GM12874 (cell line): ENCODE measurements at regions not wholly inside any gene's neighbourhood (a gene's known extent, or its start where the extent isn't known, plus 50 kb on each side); places are given as distances from the start of the nearest gene placed in this dataset.

Experiments used
- TF ChIP-seq, protein P1 (sequence below): IDR thresholded peaks from 2 replicates; pipeline ENCODE4 v1.5.1; 2011; ENCODE audit warnings: low read depth, mild to moderate bottlenecking, control low read depth, low read length, moderate library complexity; ENCODE audit not compliant: insufficient read depth

DNA sequence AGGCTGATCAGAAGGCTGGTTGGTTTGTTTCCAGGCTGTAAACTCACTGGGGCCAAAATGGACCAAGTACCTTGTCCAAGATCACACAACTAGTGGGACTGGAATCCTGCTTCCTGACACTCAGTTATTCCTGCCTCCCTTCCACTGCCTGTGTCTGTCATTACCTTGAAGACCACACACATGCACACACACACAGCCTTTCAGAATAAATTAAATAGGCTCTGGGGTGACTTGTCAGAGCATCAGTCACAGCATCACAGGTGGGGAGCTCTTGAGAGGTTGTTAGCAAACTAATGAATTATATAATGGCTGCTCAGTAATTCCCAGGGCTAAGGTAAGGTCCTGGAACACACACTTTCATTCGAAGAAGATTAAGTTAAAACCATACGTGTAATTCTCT is 231.8 kb downstream of the UACA start:
- TF ChIP-seq, protein P1, sequence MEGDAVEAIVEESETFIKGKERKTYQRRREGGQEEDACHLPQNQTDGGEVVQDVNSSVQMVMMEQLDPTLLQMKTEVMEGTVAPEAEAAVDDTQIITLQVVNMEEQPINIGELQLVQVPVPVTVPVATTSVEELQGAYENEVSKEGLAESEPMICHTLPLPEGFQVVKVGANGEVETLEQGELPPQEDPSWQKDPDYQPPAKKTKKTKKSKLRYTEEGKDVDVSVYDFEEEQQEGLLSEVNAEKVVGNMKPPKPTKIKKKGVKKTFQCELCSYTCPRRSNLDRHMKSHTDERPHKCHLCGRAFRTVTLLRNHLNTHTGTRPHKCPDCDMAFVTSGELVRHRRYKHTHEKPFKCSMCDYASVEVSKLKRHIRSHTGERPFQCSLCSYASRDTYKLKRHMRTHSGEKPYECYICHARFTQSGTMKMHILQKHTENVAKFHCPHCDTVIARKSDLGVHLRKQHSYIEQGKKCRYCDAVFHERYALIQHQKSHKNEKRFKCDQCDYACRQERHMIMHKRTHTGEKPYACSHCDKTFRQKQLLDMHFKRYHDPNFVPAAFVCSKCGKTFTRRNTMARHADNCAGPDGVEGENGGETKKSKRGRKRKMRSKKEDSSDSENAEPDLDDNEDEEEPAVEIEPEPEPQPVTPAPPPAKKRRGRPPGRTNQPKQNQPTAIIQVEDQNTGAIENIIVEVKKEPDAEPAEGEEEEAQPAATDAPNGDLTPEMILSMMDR, result no peak

DNA sequence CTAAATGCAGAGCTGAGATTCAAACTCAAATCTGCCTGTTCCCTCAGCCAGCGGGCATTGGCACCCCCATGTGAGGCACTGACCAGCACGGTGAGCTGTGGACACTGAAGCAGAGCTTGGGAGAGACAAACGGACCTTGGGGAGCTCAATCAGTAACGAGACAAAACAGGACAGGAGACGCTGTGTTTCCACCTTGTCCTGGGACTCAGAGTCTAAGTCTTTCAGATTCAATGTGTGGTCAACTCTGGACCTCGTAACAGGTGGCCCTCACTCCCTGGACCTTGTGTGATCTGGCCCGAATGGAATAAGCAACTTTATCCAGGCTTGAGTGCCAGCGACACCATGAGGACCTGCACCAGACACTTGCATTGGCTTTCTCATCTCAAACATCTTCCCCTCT is 232.5 kb downstream of the UACA start:
- TF ChIP-seq, protein P1, result no peak

DNA sequence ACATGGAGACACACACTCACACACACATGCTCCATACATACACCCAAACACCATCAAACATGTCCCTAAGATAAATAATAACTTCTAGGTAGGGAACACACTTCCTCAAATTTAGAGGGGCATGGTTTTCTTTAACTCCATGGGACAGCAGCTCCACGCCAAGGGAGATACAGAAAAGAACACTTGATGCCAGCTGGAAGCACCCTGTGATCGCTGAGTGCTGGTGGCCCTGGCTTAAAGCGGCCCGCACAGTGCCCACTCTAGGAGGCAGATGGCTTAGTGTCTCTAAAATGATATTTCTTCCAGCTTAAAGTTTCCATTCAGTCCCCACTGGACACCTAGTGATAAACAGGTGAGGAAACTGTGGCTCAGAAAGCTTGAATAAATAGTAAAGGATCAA is 232.9 kb downstream of the UACA start:
- TF ChIP-seq, protein P1, result no peak

DNA sequence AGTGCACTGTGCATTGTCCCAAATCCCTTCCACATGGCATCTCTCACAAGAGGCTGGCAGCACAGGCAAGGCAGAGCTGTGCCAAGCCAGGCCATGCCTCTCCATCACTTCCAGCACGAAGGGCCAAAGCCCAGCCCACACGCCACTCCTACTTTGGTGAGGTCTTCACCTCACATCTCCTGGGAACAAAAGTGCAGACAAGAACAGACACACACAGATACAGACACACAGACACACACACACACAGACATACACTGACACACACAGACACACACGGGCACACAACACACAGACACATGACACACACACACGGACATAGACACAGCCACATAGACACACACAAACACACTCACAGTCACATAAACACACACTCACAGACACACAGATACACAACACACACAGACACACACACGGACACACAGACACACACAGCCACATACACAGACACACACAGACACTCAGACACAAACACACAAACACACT is 233.3 kb downstream of the UACA start:
- TF ChIP-seq, protein P1, result no peak

DNA sequence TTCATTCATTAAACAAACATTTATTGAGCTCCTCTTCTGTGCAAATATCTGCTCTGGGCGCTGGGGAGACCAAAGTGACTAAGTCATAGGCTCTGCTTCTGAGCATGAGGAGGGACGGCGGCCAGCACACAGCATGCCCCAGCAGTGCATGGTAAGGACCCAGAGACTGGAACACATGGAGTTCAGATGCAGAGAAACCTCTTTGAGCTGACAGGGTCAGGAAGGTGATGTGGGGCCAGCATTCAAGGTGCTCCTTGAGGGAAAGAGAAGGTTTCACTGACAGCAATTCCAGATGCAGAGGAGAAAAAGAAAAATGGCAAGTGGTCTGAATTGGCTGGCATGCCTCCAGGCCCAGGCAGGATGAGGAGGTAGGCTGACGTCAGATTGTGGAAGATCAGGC is 234.5 kb downstream of the UACA start:
- TF ChIP-seq, protein P1, result no peak

DNA sequence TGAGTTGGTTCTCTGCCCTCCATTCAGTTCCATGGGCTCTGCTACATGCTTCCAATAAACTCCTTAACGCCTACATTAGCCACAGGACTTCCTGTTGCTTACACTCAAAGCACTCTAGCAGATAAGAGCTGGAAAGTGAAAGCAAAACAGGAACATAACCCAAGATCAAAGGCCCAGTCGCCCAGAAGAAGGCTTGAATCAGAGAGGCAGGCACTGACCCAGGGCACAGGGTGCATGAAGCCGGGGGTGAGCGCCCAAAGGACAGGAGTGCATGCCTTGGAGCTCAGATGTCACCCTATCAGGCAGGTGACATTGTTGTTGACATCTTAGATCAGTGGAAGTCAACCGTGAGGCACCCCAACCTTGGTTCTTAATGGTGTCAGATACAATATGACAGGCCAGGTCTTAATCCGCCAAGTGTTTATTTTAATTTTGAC is 235.1 kb downstream of the UACA start:
- TF ChIP-seq, protein P1, result no peak

DNA sequence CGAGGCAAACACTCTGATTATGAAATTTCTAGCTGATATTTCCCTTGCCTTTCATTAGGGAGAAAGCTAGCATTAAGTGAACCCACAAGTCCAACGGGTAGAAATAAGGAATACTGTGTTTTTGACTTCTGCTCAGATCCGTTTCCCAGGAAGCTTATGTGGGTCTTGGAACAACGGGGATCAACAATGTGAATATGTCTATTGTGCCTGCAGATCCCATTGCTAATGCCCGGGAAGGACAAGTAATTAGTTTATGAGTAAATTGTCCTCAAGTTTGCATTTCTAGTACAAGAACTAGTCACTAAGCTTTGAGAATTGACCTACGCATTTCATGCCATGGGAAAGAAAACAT is 236.4 kb downstream of the UACA start:
- TF ChIP-seq, protein P1, result no peak
